ENCODE measurements at regions not wholly inside any gene's neighbourhood (a gene's known extent, or its start where the extent isn't known, plus 50 kb on each side); places are given as distances from the start of the nearest gene placed in this dataset.

- no peak for DNase-seq
These were observed 144.5 kb downstream of the SEC61B start for GRCh38 chr9:99366621-99367020.

- DNase-seq: no peak
These were observed 146.6 kb downstream of the SEC61B start for GRCh38 chr9:99368341-99369326.

GRCh38 chr9:99369327-99369722 lies 147.2 kb downstream of the SEC61B start:
- DNase-seq: no peak

- no peak for DNase-seq
These were observed 148.3 kb downstream of the SEC61B start for GRCh38 chr9:99370376-99370775.

GRCh38 chr9:99371376-99371775 lies 149.3 kb downstream of the SEC61B start:
- no peak for DNase-seq

GRCh38 chr9:99373912-99374311 lies 151.8 kb downstream of the SEC61B start:
- no peak for DNase-seq

GRCh38 chr9:99374793-99375192 lies 152.7 kb downstream of the SEC61B start:
- DNase-seq: no peak

- DNase-seq: no peak
These were observed 153.4 kb downstream of the SEC61B start for GRCh38 chr9:99375481-99375880.

GRCh38 chr9:99377790-99378775 lies 156.0 kb downstream of the SEC61B start:
- DNase-seq: no peak

GRCh38 chr9:99383536-99383935 lies 161.5 kb downstream of the SEC61B start:
- DNase-seq: no peak

GRCh38 chr9:99385215-99385614 lies 163.1 kb downstream of the SEC61B start:
- no peak for DNase-seq

GRCh38 chr9:99385814-99386279 lies 163.8 kb downstream of the SEC61B start:
- no peak for DNase-seq

- no peak for DNase-seq
These were observed 165.3 kb downstream of the SEC61B start for GRCh38 chr9:99387431-99387830.

- no peak for DNase-seq
These were observed 167.3 kb downstream of the SEC61B start for GRCh38 chr9:99389087-99390033.

- DNase-seq: no peak
These were observed 170.0 kb downstream of the SEC61B start for GRCh38 chr9:99391937-99392594.

GRCh38 chr9:99392986-99393385 lies 170.9 kb downstream of the SEC61B start:
- DNase-seq: no peak

GRCh38 chr9:99393993-99394392 lies 171.9 kb downstream of the SEC61B start:
- no peak for DNase-seq

- DNase-seq: no peak
These were observed 176.2 kb downstream of the SEC61B start for GRCh38 chr9:99398241-99398640.

GRCh38 chr9:99399474-99399873 lies 177.4 kb downstream of the SEC61B start:
- no peak for DNase-seq

- DNase-seq: no peak
These were observed 178.2 kb downstream of the SEC61B start for GRCh38 chr9:99400184-99400731.
